Activated naive CD8-positive, alpha-beta T cell treated with anti-CD3 and anti-CD28 coated beads, Interleukin-2, amount 10 ng/mL, durations not matched to agents 7 days and 5 days (primary cell): ENCODE measurements at regions not wholly inside any gene's neighbourhood (a gene's known extent, or its start where the extent isn't known, plus 50 kb on each side); places are given as distances from the start of the nearest gene placed in this dataset.

ENCODE experiments used
- ATAC-seq: fragments of 150-1000 bp; cut with Tn5 transposase; one replicate; pipeline ENCODE4 v1.10.0; 2021; ENCODE audit warnings: low read depth, moderate library complexity
- POLR2A ChIA-PET: fragments of 350-600 bp; sonication (Branson Sonifier 250); formaldehyde crosslinking; loops from one replicate; lab custom pipeline; 2021; ENCODE audit warnings: antibody characterized with exemption; lab: Charles Lee
- DNase-seq: peaks from one replicate; pipeline ENCODE4 v3.0.0; 2021
- H3K27ac Mint-ChIP-seq: one replicate; pipeline ENCODE4 v1.8.0; 2022; ENCODE audit warnings: mild to moderate bottlenecking, mixed read lengths
- H3K27me3 Mint-ChIP-seq: one replicate; pipeline ENCODE4 v1.8.0; 2022; ENCODE audit warnings: mild to moderate bottlenecking, moderate library complexity, mixed read lengths
- H3K36me3 Mint-ChIP-seq: one replicate; pipeline ENCODE4 v1.8.0; 2021; ENCODE audit warnings: mild to moderate bottlenecking, mixed read lengths
- H3K4me1 Mint-ChIP-seq: one replicate; pipeline ENCODE4 v1.8.0; 2021; ENCODE audit warnings: mixed read lengths
- H3K4me3 Mint-ChIP-seq: one replicate; pipeline ENCODE4 v1.8.0; 2022; ENCODE audit warnings: mild to moderate bottlenecking, moderate library complexity, mixed read lengths
- H3K9me3 Mint-ChIP-seq: one replicate; pipeline ENCODE4 v1.8.0; 2021; ENCODE audit warnings: mixed read lengths

- ATAC-seq (no peak), DNase-seq (no peak)
- no peaks in the 10 kb centered on the region for H3K36me3 Mint-ChIP-seq
- no peaks in the 10 kb centered on the region for H3K27me3 Mint-ChIP-seq
- POLR2A ChIA-PET: no interaction called here
- no peaks in the 10 kb centered on the region for H3K9me3 Mint-ChIP-seq
- no peak overlapping the region for H3K4me3 Mint-ChIP-seq
- H3K4me1 Mint-ChIP-seq: peaks cover 10% of the 10 kb centered on the region
- H3K27ac Mint-ChIP-seq: no peak overlapping the region
These were observed 419.9 kb downstream of the MAN2A1 start for GRCh38 chr5:110109667-110110066.

GRCh38 chr5:110112348-110112747 lies 422.6 kb downstream of the MAN2A1 start:
- Mint-ChIP-seq H3K9me3 (peaks cover 1% of the 10 kb centered on the region), H3K36me3 (no peaks in the 10 kb centered on the region), H3K4me3 (no peak overlapping the region), H3K4me1 (peaks cover 1% of the 10 kb centered on the region), H3K27ac (no peak overlapping the region), H3K27me3 (no peaks in the 10 kb centered on the region)
- no peak for ATAC-seq
- DNase-seq: no peak
- POLR2A ChIA-PET: no interaction called here

- H3K36me3 Mint-ChIP-seq: no peaks in the 10 kb centered on the region
- H3K4me1 Mint-ChIP-seq: no peaks in the 10 kb centered on the region
- H3K4me3 Mint-ChIP-seq: no peak overlapping the region
- ATAC-seq (no peak), DNase-seq (no peak)
- POLR2A ChIA-PET: no interaction called here
- peaks cover 9% of the 10 kb centered on the region for H3K9me3 Mint-ChIP-seq
- H3K27me3 Mint-ChIP-seq: no peaks in the 10 kb centered on the region
- no peak overlapping the region for H3K27ac Mint-ChIP-seq
These were observed 425.8 kb downstream of the MAN2A1 start for GRCh38 chr5:110115503-110115902.

GRCh38 chr5:110116539-110116938 lies 426.8 kb downstream of the MAN2A1 start:
- peaks cover 9% of the 10 kb centered on the region for H3K9me3 Mint-ChIP-seq
- POLR2A ChIA-PET: no interaction called here
- H3K4me1 Mint-ChIP-seq: no peaks in the 10 kb centered on the region
- no peak overlapping the region for H3K4me3 Mint-ChIP-seq
- no peaks in the 10 kb centered on the region for H3K27me3 Mint-ChIP-seq
- H3K27ac Mint-ChIP-seq: no peak overlapping the region
- no peaks in the 10 kb centered on the region for H3K36me3 Mint-ChIP-seq
- DNase-seq (no peak), ATAC-seq (no peak)

- no peak overlapping the region for H3K4me3 Mint-ChIP-seq
- ATAC-seq (no peak), DNase-seq (no peak)
- no peak overlapping the region for H3K27ac Mint-ChIP-seq
- peaks cover 6% of the 10 kb centered on the region for H3K27me3 Mint-ChIP-seq
- H3K36me3 Mint-ChIP-seq: peaks cover 6% of the 10 kb centered on the region
- POLR2A ChIA-PET: no interaction called here
- no peaks in the 10 kb centered on the region for H3K4me1 Mint-ChIP-seq
- H3K9me3 Mint-ChIP-seq: peaks cover 44% of the 10 kb centered on the region
These were observed 445.5 kb downstream of the MAN2A1 start for GRCh38 chr5:110134963-110135935.

GRCh38 chr5:110150199-110150598 lies 460.5 kb downstream of the MAN2A1 start:
- Mint-ChIP-seq H3K4me3 (no peak overlapping the region), H3K27me3 (no peaks in the 10 kb centered on the region), H3K9me3 (peaks cover 1% of the 10 kb centered on the region), H3K36me3 (no peaks in the 10 kb centered on the region), H3K4me1 (peaks cover 1% of the 10 kb centered on the region), H3K27ac (no peak overlapping the region)
- ATAC-seq (no peak), DNase-seq (no peak)
- POLR2A ChIA-PET: no interaction called here

- POLR2A ChIA-PET: no interaction called here
These were observed 469.5 kb downstream of the MAN2A1 start for GRCh38 chr5:110159202-110159601.

GRCh38 chr5:110161162-110161561 lies 471.4 kb downstream of the MAN2A1 start:
- no peak overlapping the region for H3K27ac Mint-ChIP-seq
- no peaks in the 10 kb centered on the region for H3K9me3 Mint-ChIP-seq

More at GRCh38 chr5:110159202-110159601, 469.5 kb downstream of the MAN2A1 start:
- Mint-ChIP-seq H3K4me3 (no peak overlapping the region), H3K36me3 (no peaks in the 10 kb centered on the region), H3K4me1 (no peaks in the 10 kb centered on the region), H3K9me3 (no peaks in the 10 kb centered on the region), H3K27ac (no peak overlapping the region), H3K27me3 (no peaks in the 10 kb centered on the region)
- ATAC-seq (no peak), DNase-seq (no peak)

GRCh38 chr5:110165366-110165765 lies 475.6 kb downstream of the MAN2A1 start:
- POLR2A ChIA-PET: interaction anchor here (0.7 kb wide), 1 partner anchor 64 kb away, joined by 5 read pairs; no protein-coding TSS in a partner anchor
- Mint-ChIP-seq H3K4me1 (no peaks in the 10 kb centered on the region), H3K27ac (no peak overlapping the region), H3K36me3 (no peaks in the 10 kb centered on the region), H3K9me3 (peaks cover under 1% of the 10 kb centered on the region), H3K4me3 (no peak overlapping the region), H3K27me3 (no peaks in the 10 kb centered on the region)
- ATAC-seq (no peak), DNase-seq (no peak)

More at GRCh38 chr5:110161162-110161561, 471.4 kb downstream of the MAN2A1 start:
- ATAC-seq: no peak
- H3K36me3 Mint-ChIP-seq: no peaks in the 10 kb centered on the region
- H3K4me1 Mint-ChIP-seq: no peaks in the 10 kb centered on the region
- POLR2A ChIA-PET: no interaction called here
- no peak overlapping the region for H3K4me3 Mint-ChIP-seq
- H3K27me3 Mint-ChIP-seq: no peaks in the 10 kb centered on the region
- no peak for DNase-seq

GRCh38 chr5:110167384-110167783 lies 477.7 kb downstream of the MAN2A1 start:
- Mint-ChIP-seq H3K4me3 (no peak overlapping the region), H3K27me3 (no peaks in the 10 kb centered on the region), H3K36me3 (no peaks in the 10 kb centered on the region), H3K4me1 (no peaks in the 10 kb centered on the region), H3K9me3 (peaks cover 7% of the 10 kb centered on the region), H3K27ac (no peak overlapping the region)
- DNase-seq: no peak
- no peak for ATAC-seq
- POLR2A ChIA-PET: no interaction called here

- POLR2A ChIA-PET: no interaction called here
- Mint-ChIP-seq H3K4me3 (no peak overlapping the region), H3K27me3 (no peaks in the 10 kb centered on the region), H3K27ac (no peak overlapping the region), H3K36me3 (no peaks in the 10 kb centered on the region), H3K9me3 (peaks cover 7% of the 10 kb centered on the region), H3K4me1 (no peaks in the 10 kb centered on the region)
- DNase-seq: no peak
- ATAC-seq: no peak
These were observed 479.7 kb downstream of the MAN2A1 start for GRCh38 chr5:110169461-110169860.

GRCh38 chr5:110177729-110178128 lies 488.0 kb downstream of the MAN2A1 start:
- no peak overlapping the region for H3K27ac Mint-ChIP-seq
- H3K36me3 Mint-ChIP-seq: no peaks in the 10 kb centered on the region
- ATAC-seq: no peak
- H3K9me3 Mint-ChIP-seq: peaks cover 3% of the 10 kb centered on the region
- H3K27me3 Mint-ChIP-seq: no peaks in the 10 kb centered on the region
- POLR2A ChIA-PET: no interaction called here
- H3K4me3 Mint-ChIP-seq: no peak overlapping the region
- DNase-seq: no peak
- H3K4me1 Mint-ChIP-seq: no peaks in the 10 kb centered on the region

GRCh38 chr5:110179321-110179720 lies 489.6 kb downstream of the MAN2A1 start:
- POLR2A ChIA-PET: no interaction called here
- DNase-seq (no peak), ATAC-seq (no peak)
- H3K9me3 Mint-ChIP-seq: peaks cover 4% of the 10 kb centered on the region
- no peak overlapping the region for H3K4me3 Mint-ChIP-seq
- H3K27me3 Mint-ChIP-seq: no peaks in the 10 kb centered on the region
- no peaks in the 10 kb centered on the region for H3K4me1 Mint-ChIP-seq
- H3K27ac Mint-ChIP-seq: no peak overlapping the region
- no peaks in the 10 kb centered on the region for H3K36me3 Mint-ChIP-seq

GRCh38 chr5:110194191-110194590 lies 504.5 kb downstream of the MAN2A1 start:
- ATAC-seq (no peak), DNase-seq (no peak)
- Mint-ChIP-seq H3K9me3 (peaks cover 5% of the 10 kb centered on the region), H3K27me3 (no peaks in the 10 kb centered on the region), H3K4me3 (no peak overlapping the region), H3K36me3 (no peaks in the 10 kb centered on the region), H3K27ac (no peak overlapping the region), H3K4me1 (no peaks in the 10 kb centered on the region)
- POLR2A ChIA-PET: no interaction called here
